Putamen (tissue), 1 donor: ENCODE measurements at regions not wholly inside any gene's neighbourhood (a gene's known extent, or its start where the extent isn't known, plus 50 kb on each side); places are given as distances from the start of the nearest gene placed in this dataset.
"Not testable (repeated sequence)": the region's sequence is repeated elsewhere in the genome, so short reads cannot be mapped to it uniquely, and the experiment has no call there.

ENCODE experiments used
- DNase-seq: peaks from one replicate; pipeline ENCODE4 v3.0.0-alpha.2; 2016; ENCODE audit warnings: low spot score

GRCh38 chr20:48042628-48043027 lies 257.3 kb upstream of the SULF2 start:
- no peak for DNase-seq

GRCh38 chr20:48041078-48041780 lies 255.9 kb upstream of the SULF2 start:
- no peak for DNase-seq

GRCh38 chr20:48040491-48040890 lies 255.2 kb upstream of the SULF2 start:
- DNase-seq = no peak

- no peak for DNase-seq
These were observed 254.8 kb upstream of the SULF2 start for GRCh38 chr20:48040051-48040450.

GRCh38 chr20:48039514-48039913 lies 254.2 kb upstream of the SULF2 start:
- DNase-seq = no peak

- DNase-seq = no peak
These were observed 253.4 kb upstream of the SULF2 start for GRCh38 chr20:48038713-48039112.

GRCh38 chr20:48037798-48038197 lies 252.5 kb upstream of the SULF2 start:
- DNase-seq = not testable (repeated sequence)

GRCh38 chr20:48035961-48036731 lies 250.9 kb upstream of the SULF2 start:
- DNase-seq = no peak

GRCh38 chr20:48034751-48035150 lies 249.5 kb upstream of the SULF2 start:
- DNase-seq = no peak

GRCh38 chr20:48033005-48033404 lies 247.7 kb upstream of the SULF2 start:
- DNase-seq = not testable (repeated sequence)

- DNase-seq = no peak
These were observed 245.8 kb upstream of the SULF2 start for GRCh38 chr20:48031122-48031521.

GRCh38 chr20:48026981-48027592 lies 241.8 kb upstream of the SULF2 start:
- DNase-seq = no peak

GRCh38 chr20:48025661-48026060 lies 240.4 kb upstream of the SULF2 start:
- DNase-seq = no peak

- DNase-seq = no peak
These were observed 239.8 kb upstream of the SULF2 start for GRCh38 chr20:48025051-48025515.

- DNase-seq = no peak
These were observed 239.3 kb upstream of the SULF2 start for GRCh38 chr20:48024539-48024938.

GRCh38 chr20:48020696-48021095 lies 235.4 kb upstream of the SULF2 start:
- not testable (repeated sequence) for DNase-seq

GRCh38 chr20:48019940-48020339 lies 234.7 kb upstream of the SULF2 start:
- no peak for DNase-seq

- DNase-seq = no peak
These were observed 234.2 kb upstream of the SULF2 start for GRCh38 chr20:48019496-48019895.

GRCh38 chr20:48018851-48019250 lies 233.6 kb upstream of the SULF2 start:
- not testable (repeated sequence) for DNase-seq

- no peak for DNase-seq
These were observed 232.7 kb upstream of the SULF2 start for GRCh38 chr20:48017992-48018391.

GRCh38 chr20:48017509-48017908 lies 232.2 kb upstream of the SULF2 start:
- DNase-seq = no peak

GRCh38 chr20:48015943-48016723 lies 230.9 kb upstream of the SULF2 start:
- DNase-seq = no peak
